NCI-H2227 (cell line): ENCODE measurements at regions not wholly inside any gene's neighbourhood (a gene's known extent, or its start where the extent isn't known, plus 50 kb on each side); places are given as distances from the start of the nearest gene placed in this dataset.
A peak's percentile ranks its signal among the peaks of the same experiment; 100 is the strongest.

ENCODE experiments used
- DNase-seq: peaks from one replicate; lab custom pipeline; 2025; ENCODE audit not compliant: unreplicated experiment; lab: John Stamatoyannopoulos, UW

GRCh38 chr15:93495799-93496637 is 407.0 kb upstream of the RGMA start:
- no peak for DNase-seq

GRCh38 chr15:93493172-93493571 is 404.2 kb upstream of the RGMA start:
- DNase-seq = no peak

- no peak for DNase-seq
These were observed 402.3 kb upstream of the RGMA start for GRCh38 chr15:93491291-93491690.

GRCh38 chr15:93488296-93488713 is 399.3 kb upstream of the RGMA start:
- peak; percentile 58 for DNase-seq

GRCh38 chr15:93486407-93487117 is 397.6 kb upstream of the RGMA start:
- DNase-seq = no peak

GRCh38 chr15:93485438-93486327 is 396.7 kb upstream of the RGMA start:
- no peak for DNase-seq

GRCh38 chr15:93483923-93484322 is 394.9 kb upstream of the RGMA start:
- no peak for DNase-seq

GRCh38 chr15:93482731-93483130 is 393.7 kb upstream of the RGMA start:
- no peak for DNase-seq

GRCh38 chr15:93479715-93480114 is 390.7 kb upstream of the RGMA start:
- DNase-seq = no peak

GRCh38 chr15:93478947-93479346 is 389.9 kb upstream of the RGMA start:
- DNase-seq = no peak

- no peak for DNase-seq
These were observed 388.7 kb upstream of the RGMA start for GRCh38 chr15:93477721-93478120.

- no peak for DNase-seq
These were observed 388.2 kb upstream of the RGMA start for GRCh38 chr15:93477188-93477587.

- no peak for DNase-seq
These were observed 387.6 kb upstream of the RGMA start for GRCh38 chr15:93476491-93477177.

- no peak for DNase-seq
These were observed 385.7 kb upstream of the RGMA start for GRCh38 chr15:93474728-93475127.

GRCh38 chr15:93469994-93470393 is 381.0 kb upstream of the RGMA start:
- DNase-seq = no peak

GRCh38 chr15:93467337-93467736 is 378.3 kb upstream of the RGMA start:
- DNase-seq = peak; percentile 17

- no peak for DNase-seq
These were observed 377.4 kb upstream of the RGMA start for GRCh38 chr15:93466380-93466779.

GRCh38 chr15:93462690-93463089 is 373.7 kb upstream of the RGMA start:
- no peak for DNase-seq

- DNase-seq = no peak
These were observed 371.7 kb upstream of the RGMA start for GRCh38 chr15:93460717-93461116.

- no peak for DNase-seq
These were observed 370.4 kb upstream of the RGMA start for GRCh38 chr15:93459396-93459795.

- no peak for DNase-seq
These were observed 369.6 kb upstream of the RGMA start for GRCh38 chr15:93458597-93458996.
